ENCODE measurements at regions not wholly inside any gene's neighbourhood (a gene's known extent, or its start where the extent isn't known, plus 50 kb on each side); places are given as distances from the start of the nearest gene placed in this dataset.

DNA sequence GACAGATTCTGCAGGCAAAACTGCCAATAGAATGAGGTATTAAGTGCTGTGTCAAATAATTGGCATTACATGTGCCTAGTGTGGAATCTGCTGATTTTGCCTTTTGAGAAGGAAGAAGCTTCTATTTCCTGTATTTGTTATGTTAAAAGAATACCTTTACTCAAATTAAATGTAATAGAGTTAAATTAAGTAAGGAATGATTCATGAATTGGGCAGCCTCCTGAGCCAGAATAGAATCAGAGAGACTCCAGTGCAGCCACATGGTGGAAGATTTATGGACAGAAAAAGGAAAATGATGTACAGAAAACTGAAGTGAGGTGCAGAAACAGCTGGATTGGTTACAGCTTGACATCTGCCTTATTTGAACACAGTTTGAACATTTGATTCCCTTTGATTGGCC is 464.4 kb upstream of the SEMA6A start:
- Histone ChIP-seq H3K4me1 (peaks cover 9% of the 10 kb centered on the region), H3K4me2 (no peak overlapping the region), H2AFZ (replicated peaks) (no peak overlapping the region), H3K27ac (no peak overlapping the region), H4K20me1 (ENCODE audit: low read depth) (no peaks in the 10 kb centered on the region), H3K36me3 (no peaks in the 10 kb centered on the region), H3K4me3 (no peak overlapping the region), H3K79me2 (ENCODE audit: low read depth) (no peaks in the 10 kb centered on the region), H3K9ac (no peak overlapping the region), H3F3A (ENCODE audit: low read depth) (no peaks in the 10 kb centered on the region), H3K9me3 (ENCODE audit: low read depth) (no peaks in the 10 kb centered on the region), H3K27me3 (no peaks in the 10 kb centered on the region)
- Mint-ChIP-seq H3K36me3 (no peaks in the 10 kb centered on the region), H3K4me3 (no peak overlapping the region), H3K4me1 (peaks cover 2% of the 10 kb centered on the region), H3K9me3 (peaks cover 2% of the 10 kb centered on the region), H3K27ac (no peak overlapping the region), H3K27me3 (ENCODE audit: insufficient read depth, low read depth) (peaks cover 5% of the 10 kb centered on the region)
- TF ChIP-seq, protein P1, sequence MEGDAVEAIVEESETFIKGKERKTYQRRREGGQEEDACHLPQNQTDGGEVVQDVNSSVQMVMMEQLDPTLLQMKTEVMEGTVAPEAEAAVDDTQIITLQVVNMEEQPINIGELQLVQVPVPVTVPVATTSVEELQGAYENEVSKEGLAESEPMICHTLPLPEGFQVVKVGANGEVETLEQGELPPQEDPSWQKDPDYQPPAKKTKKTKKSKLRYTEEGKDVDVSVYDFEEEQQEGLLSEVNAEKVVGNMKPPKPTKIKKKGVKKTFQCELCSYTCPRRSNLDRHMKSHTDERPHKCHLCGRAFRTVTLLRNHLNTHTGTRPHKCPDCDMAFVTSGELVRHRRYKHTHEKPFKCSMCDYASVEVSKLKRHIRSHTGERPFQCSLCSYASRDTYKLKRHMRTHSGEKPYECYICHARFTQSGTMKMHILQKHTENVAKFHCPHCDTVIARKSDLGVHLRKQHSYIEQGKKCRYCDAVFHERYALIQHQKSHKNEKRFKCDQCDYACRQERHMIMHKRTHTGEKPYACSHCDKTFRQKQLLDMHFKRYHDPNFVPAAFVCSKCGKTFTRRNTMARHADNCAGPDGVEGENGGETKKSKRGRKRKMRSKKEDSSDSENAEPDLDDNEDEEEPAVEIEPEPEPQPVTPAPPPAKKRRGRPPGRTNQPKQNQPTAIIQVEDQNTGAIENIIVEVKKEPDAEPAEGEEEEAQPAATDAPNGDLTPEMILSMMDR (IDR thresholded peaks at IDR 0.05) = no peak
- TF ChIP-seq EZH2 (IDR thresholded peaks at IDR 0.05) (no peak), EZH2phosphoT487 (IDR thresholded peaks at IDR 0.05) (no peak)
- no peak for DNase-seq (ENCODE audit: low spot score)

- Mint-ChIP-seq H3K36me3 (no peaks in the 10 kb centered on the region), H3K27me3 (ENCODE audit: insufficient read depth, low read depth) (no peaks in the 10 kb centered on the region), H3K4me3 (no peak overlapping the region), H3K27ac (no peak overlapping the region), H3K9me3 (no peaks in the 10 kb centered on the region), H3K4me1 (peaks cover 2% of the 10 kb centered on the region)
- no peak for DNase-seq (ENCODE audit: low spot score)
- Histone ChIP-seq H3K79me2 (ENCODE audit: low read depth) (no peaks in the 10 kb centered on the region), H3K4me2 (no peak overlapping the region), H3K4me1 (no peaks in the 10 kb centered on the region), H3K9me3 (ENCODE audit: low read depth) (no peaks in the 10 kb centered on the region), H3K9ac (no peak overlapping the region), H3K27me3 (no peaks in the 10 kb centered on the region), H3K36me3 (no peaks in the 10 kb centered on the region), H3K4me3 (no peak overlapping the region), H3K27ac (no peak overlapping the region), H2AFZ (replicated peaks) (no peak overlapping the region), H4K20me1 (ENCODE audit: low read depth) (no peaks in the 10 kb centered on the region), H3F3A (ENCODE audit: low read depth) (peaks cover 8% of the 10 kb centered on the region)
- TF ChIP-seq, protein P1 (IDR thresholded peaks at IDR 0.05) = no peak
- TF ChIP-seq EZH2phosphoT487 (IDR thresholded peaks at IDR 0.05) (no peak), EZH2 (IDR thresholded peaks at IDR 0.05) (no peak)
These were observed 452.8 kb upstream of the SEMA6A start for GRCh38 chr5:117027384-117027783.

GRCh38 chr5:117020999-117021398 is 446.4 kb upstream of the SEMA6A start:
- Mint-ChIP-seq H3K4me1 (no peaks in the 10 kb centered on the region), H3K4me3 (no peak overlapping the region), H3K9me3 (no peaks in the 10 kb centered on the region), H3K27ac (no peak overlapping the region), H3K27me3 (ENCODE audit: insufficient read depth, low read depth) (no peaks in the 10 kb centered on the region), H3K36me3 (no peaks in the 10 kb centered on the region)
- no peaks in the 10 kb centered on the region for H3K36me3 ChIP-seq
- peaks cover 8% of the 10 kb centered on the region for H3F3A ChIP-seq (ENCODE audit: low read depth)
- no peak overlapping the region for H3K27ac ChIP-seq
- H3K9me3 ChIP-seq (ENCODE audit: low read depth) = no peaks in the 10 kb centered on the region
- H4K20me1 ChIP-seq (ENCODE audit: low read depth) = no peaks in the 10 kb centered on the region
- no peak overlapping the region for H3K9ac ChIP-seq
- no peak overlapping the region for H3K4me2 ChIP-seq
- no peaks in the 10 kb centered on the region for H3K4me1 ChIP-seq
- H3K27me3 ChIP-seq = no peaks in the 10 kb centered on the region
- no peaks in the 10 kb centered on the region for H3K79me2 ChIP-seq (ENCODE audit: low read depth)
- H3K4me3 ChIP-seq = no peak overlapping the region
- no peak for DNase-seq (ENCODE audit: low spot score)
- no peak overlapping the region for H2AFZ ChIP-seq (replicated peaks)
- TF ChIP-seq, protein P1 (IDR thresholded peaks at IDR 0.05) = no peak
- TF ChIP-seq EZH2phosphoT487 (IDR thresholded peaks at IDR 0.05) (no peak), EZH2 (IDR thresholded peaks at IDR 0.05) (no peak)

Measured in neural progenitor cell (in vitro differentiated cells).